ENCODE measurements at regions not wholly inside any gene's neighbourhood (a gene's known extent, or its start where the extent isn't known, plus 50 kb on each side); places are given as distances from the start of the nearest gene placed in this dataset.

DNA sequence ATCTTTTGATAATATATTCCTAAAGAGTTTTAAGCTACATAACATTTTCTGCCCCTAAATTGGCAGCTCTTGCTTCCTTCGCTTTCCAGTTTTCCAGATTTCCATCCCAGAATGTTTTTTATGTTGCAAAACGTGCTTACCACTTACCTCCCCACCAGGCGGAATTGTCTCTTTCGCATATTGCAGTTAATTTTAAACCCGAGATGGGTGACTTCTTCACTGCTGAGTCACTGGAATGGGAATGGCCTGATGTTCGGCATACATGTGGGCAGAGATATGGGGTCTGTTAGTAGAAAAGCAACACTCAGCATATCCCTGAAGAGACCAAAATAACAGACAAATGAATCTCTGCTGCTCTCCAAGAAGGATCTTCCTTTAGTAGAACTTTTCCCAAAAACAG is 491.2 kb downstream of the PREX1 start:
- TF ChIP-seq POLR2A (IDR thresholded peaks at IDR 0.05) = no peak
- TF ChIP-seq, protein P1, sequence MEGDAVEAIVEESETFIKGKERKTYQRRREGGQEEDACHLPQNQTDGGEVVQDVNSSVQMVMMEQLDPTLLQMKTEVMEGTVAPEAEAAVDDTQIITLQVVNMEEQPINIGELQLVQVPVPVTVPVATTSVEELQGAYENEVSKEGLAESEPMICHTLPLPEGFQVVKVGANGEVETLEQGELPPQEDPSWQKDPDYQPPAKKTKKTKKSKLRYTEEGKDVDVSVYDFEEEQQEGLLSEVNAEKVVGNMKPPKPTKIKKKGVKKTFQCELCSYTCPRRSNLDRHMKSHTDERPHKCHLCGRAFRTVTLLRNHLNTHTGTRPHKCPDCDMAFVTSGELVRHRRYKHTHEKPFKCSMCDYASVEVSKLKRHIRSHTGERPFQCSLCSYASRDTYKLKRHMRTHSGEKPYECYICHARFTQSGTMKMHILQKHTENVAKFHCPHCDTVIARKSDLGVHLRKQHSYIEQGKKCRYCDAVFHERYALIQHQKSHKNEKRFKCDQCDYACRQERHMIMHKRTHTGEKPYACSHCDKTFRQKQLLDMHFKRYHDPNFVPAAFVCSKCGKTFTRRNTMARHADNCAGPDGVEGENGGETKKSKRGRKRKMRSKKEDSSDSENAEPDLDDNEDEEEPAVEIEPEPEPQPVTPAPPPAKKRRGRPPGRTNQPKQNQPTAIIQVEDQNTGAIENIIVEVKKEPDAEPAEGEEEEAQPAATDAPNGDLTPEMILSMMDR (IDR thresholded peaks at IDR 0.05) = no peak
